OCI-LY7 (cell line): ENCODE measurements at regions not wholly inside any gene's neighbourhood (a gene's known extent, or its start where the extent isn't known, plus 50 kb on each side); places are given as distances from the start of the nearest gene placed in this dataset.

Experiments
- BruUV-seq: library from RNA; stranded (reverse); fragments of 400-500 nt; replicated peaks from 2 replicates; lab custom pipeline; 2021; lab: Mats Ljungman, UMichigan
- CTCF ChIA-PET: fragments of 300-600 bp; sonication (Branson Sonifier 250); formaldehyde crosslinking; loops from one replicate; lab custom pipeline; 2022; ENCODE audit warnings: antibody characterized with exemption; ENCODE audit not compliant: unreplicated experiment; lab: Charles Lee
- POLR2A ChIA-PET: fragments of 300-600 bp; sonication (Branson Sonifier 250); formaldehyde crosslinking; loops from one replicate; lab custom pipeline; 2022; ENCODE audit warnings: antibody characterized with exemption; lab: Charles Lee
- DNase-seq: peaks from one replicate; pipeline ENCODE4 v3.0.0-alpha.2; 2015; ENCODE audit warnings: low spot score
- H2AFZ ChIP-seq: fragments of 200-600 bp; sonication (generic), shearing (Covaris generic); 2 replicates; pipeline ENCODE4 v1.6.1; 2014; ENCODE audit warnings: mild to moderate bottlenecking, antibody characterized with exemption, low read length, moderate library complexity
- H3K27ac ChIP-seq: fragments of 200-600 bp; sonication (generic); 2 replicates; pipeline ENCODE4 v1.5.1; 2014; ENCODE audit warnings: mixed run types, low read depth, mild to moderate bottlenecking, moderate library complexity, low read length, inconsistent platforms; ENCODE audit not compliant: poor library complexity, severe bottlenecking
- H3K36me3 ChIP-seq: fragments of 200-600 bp; sonication (generic); 2 replicates; pipeline ENCODE4 v1.6.1; 2014; ENCODE audit warnings: mild to moderate bottlenecking, antibody characterized with exemption, low read length, moderate library complexity, mixed read lengths; ENCODE audit not compliant: insufficient read depth
- H3K4me1 ChIP-seq: fragments of 200-600 bp; sonication (generic); 2 replicates; pipeline ENCODE4 v1.5.1; 2014; ENCODE audit warnings: mild to moderate bottlenecking, low read length; ENCODE audit not compliant: insufficient read depth, poor library complexity, severe bottlenecking
- H3K4me2 ChIP-seq: fragments of 200-600 bp; sonication (generic); 2 replicates; pipeline ENCODE4 v1.6.1; 2014; ENCODE audit warnings: mild to moderate bottlenecking, low read length
- H3K4me3 ChIP-seq: fragments of 200-600 bp; sonication (generic); 2 replicates; pipeline ENCODE4 v1.5.1; 2014; ENCODE audit warnings: mild to moderate bottlenecking, low read depth, low read length; ENCODE audit not compliant: poor library complexity, severe bottlenecking
- H3K79me2 ChIP-seq: fragments of 200-600 bp; sonication (generic); 2 replicates; pipeline ENCODE4 v1.6.1; 2016; ENCODE audit warnings: low read depth, mild to moderate bottlenecking, low read length, moderate library complexity, mixed read lengths; ENCODE audit not compliant: insufficient read depth
- H3K9me2 ChIP-seq: fragments of 200-600 bp; sonication (generic); 2 replicates; pipeline ENCODE4 v1.6.1; 2016; ENCODE audit warnings: mild to moderate bottlenecking, low read length, mixed read lengths; ENCODE audit not compliant: insufficient read depth
- H3K9me3 ChIP-seq: fragments of 200-600 bp; sonication (generic); 2 replicates; pipeline ENCODE4 v1.6.1; 2014; ENCODE audit warnings: mild to moderate bottlenecking, mixed run types, low read length, mixed read lengths
- H4K20me1 ChIP-seq: fragments of 200-600 bp; sonication (generic); 2 replicates; pipeline ENCODE4 v1.6.1; 2014; ENCODE audit warnings: mild to moderate bottlenecking, antibody characterized with exemption, low read length, moderate library complexity, mixed read lengths; ENCODE audit not compliant: insufficient read depth
- CTCF ChIP-seq: fragments of 200-600 bp; sonication (generic); conservative IDR thresholded peaks from 2 replicates; pipeline ENCODE4 v1.5.1; 2014; ENCODE audit warnings: mild to moderate bottlenecking, antibody characterized with exemption, low read length, moderate library complexity, mixed read lengths
- EZH2phosphoT487 ChIP-seq: fragments of 200-600 bp; sonication (generic); IDR thresholded peaks from 2 replicates; pipeline ENCODE4 v1.6.1; 2018; ENCODE audit warnings: low read depth, borderline replicate concordance, mild to moderate bottlenecking, mixed run types, antibody characterized with exemption, low read length, moderate library complexity, mixed read lengths
- intact Hi-C: fragments of 100-400 bp; cut with micrococcal nuclease; formaldehyde crosslinking; loops from one replicate; pipeline ENCODE4 v1.10.0; 2022; ENCODE audit not compliant: unreplicated experiment

GRCh38 chr5:26181582-26181981, 856.8 kb downstream of the CDH9 start:
- H3K36me3 ChIP-seq: no peaks in the 10 kb centered on the region
- no peaks in the 10 kb centered on the region for H4K20me1 ChIP-seq
- POLR2A ChIA-PET: interaction anchor here (0.7 kb wide), 1 partner anchor 216 kb away, joined by 3 read pairs; no protein-coding TSS in a partner anchor
- TF ChIP-seq CTCF (no peak), EZH2phosphoT487 (no peak)
- intact Hi-C loops: no loop called here
- H3K4me1 ChIP-seq: no peaks in the 10 kb centered on the region
- no peaks in the 10 kb centered on the region for H3K9me2 ChIP-seq
- no peak overlapping the region for H2AFZ ChIP-seq
- H3K79me2 ChIP-seq: no peaks in the 10 kb centered on the region
- H3K4me3 ChIP-seq: no peak overlapping the region
- DNase-seq: no peak
- CTCF ChIA-PET: no interaction called here
- no peak overlapping the region for H3K27ac ChIP-seq
- 0 out of 2 replicates have a peak, but pooled peaks cover 5% of the 10 kb centered on the region for H3K9me3 ChIP-seq
- no TSS peak for BruUV-seq
- no peak overlapping the region for H3K4me2 ChIP-seq

DNA sequence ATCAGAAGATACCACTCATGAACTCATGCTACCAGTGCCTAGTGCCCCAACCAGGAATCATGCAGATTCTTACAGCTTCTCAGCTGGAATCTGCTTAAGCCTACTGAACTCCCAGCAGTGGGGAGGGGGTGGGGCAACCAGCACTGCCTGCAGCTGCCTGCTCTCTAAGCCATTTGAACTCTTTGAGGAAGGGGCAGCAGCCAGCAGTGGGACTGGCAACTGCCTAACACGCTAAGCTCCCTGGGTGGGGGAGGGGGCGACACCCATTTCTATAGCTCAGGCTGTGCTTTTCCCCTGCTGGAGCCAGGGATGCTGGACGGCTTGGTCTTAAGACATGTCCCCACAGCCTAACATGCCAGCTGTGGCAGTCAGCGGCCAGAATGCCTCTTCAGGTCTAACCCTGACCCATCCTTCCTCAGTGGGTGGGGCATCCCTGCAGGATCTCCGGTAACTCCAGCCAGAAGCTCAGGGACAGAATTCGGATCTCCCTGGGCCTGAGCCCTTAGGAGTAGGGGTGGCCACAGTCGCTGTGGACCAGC, 889.7 kb downstream of the CDH9 start:
- ChIA-PET POLR2A (no interaction called here), CTCF (no interaction called here)
- TF ChIP-seq EZH2phosphoT487 (no peak), CTCF (no peak)
- Histone ChIP-seq H4K20me1 (no peaks in the 10 kb centered on the region), H3K9me3 (peaks cover 10% of the 10 kb centered on the region; the same call in 1 of the 2 replicates), H3K79me2 (no peaks in the 10 kb centered on the region), H3K9me2 (no peaks in the 10 kb centered on the region), H3K4me3 (no peak overlapping the region), H3K36me3 (no peaks in the 10 kb centered on the region), H3K4me1 (no peaks in the 10 kb centered on the region), H3K27ac (no peak overlapping the region), H3K4me2 (no peak overlapping the region), H2AFZ (no peak overlapping the region)
- intact Hi-C loops: no loop called here
- DNase-seq: no peak
- no TSS peak for BruUV-seq

GRCh38 chr5:26143259-26143658, 895.1 kb downstream of the CDH9 start:
- H3K4me2 ChIP-seq: no peak overlapping the region
- H3K4me1 ChIP-seq: no peaks in the 10 kb centered on the region
- no peak overlapping the region for H3K4me3 ChIP-seq
- CTCF ChIA-PET: no interaction called here
- 0 out of 2 replicates have a peak, but pooled peaks cover 12% of the 10 kb centered on the region for H3K9me3 ChIP-seq
- no peak for DNase-seq
- no peak overlapping the region for H2AFZ ChIP-seq
- intact Hi-C loops: no loop called here
- no TSS peak for BruUV-seq
- H3K36me3 ChIP-seq: no peaks in the 10 kb centered on the region
- no peaks in the 10 kb centered on the region for H3K79me2 ChIP-seq
- no peak overlapping the region for H3K27ac ChIP-seq
- no peak for TF ChIP-seq CTCF
- no peak for TF ChIP-seq EZH2phosphoT487
- no peaks in the 10 kb centered on the region for H3K9me2 ChIP-seq
- H4K20me1 ChIP-seq: no peaks in the 10 kb centered on the region
- POLR2A ChIA-PET: no interaction called here
